ENCODE measurements at regions not wholly inside any gene's neighbourhood (a gene's known extent, or its start where the extent isn't known, plus 50 kb on each side); places are given as distances from the start of the nearest gene placed in this dataset.

GRCh38 chr21:23522751-23523150 lies 2084.5 kb downstream of the MRPL39 start:
- Histone ChIP-seq H3K9me3 (ENCODE audit: control insufficient read depth in 2 of 2, insufficient read depth in 1 of 2, low read length in 1 of 2) (no peaks in the 10 kb centered on the region), H3K27ac (ENCODE audit: low read depth in 1 of 2, low read length in 1 of 2) (no peak overlapping the region), H3K27me3 (ENCODE audit: control insufficient read depth in 2 of 2, insufficient read depth in 1 of 2, low read length in 1 of 2) (no peaks in the 10 kb centered on the region), H3K36me3 (ENCODE audit: control insufficient read depth in 2 of 2, insufficient read depth in 2 of 2, low read length in 1 of 2) (no peaks in the 10 kb centered on the region), H3K4me1 (ENCODE audit: control insufficient read depth in 2 of 2, insufficient read depth in 2 of 2, low read length in 2 of 2) (no peaks in the 10 kb centered on the region), H3K4me3 (ENCODE audit: low read length in 2 of 2) (no peak overlapping the region)
- WGBS = 72% methylated on average over 1 of the region's 1 CpG
- no peak for DNase-seq (ENCODE audit: low read depth in 6 of 9, low spot score in 9 of 9)

GRCh38 chr21:23507501-23507900 lies 2099.8 kb downstream of the MRPL39 start:
- no peak overlapping the region for H3K27ac ChIP-seq (ENCODE audit: low read depth in 1 of 2, low read length in 1 of 2)
- H3K4me3 ChIP-seq (ENCODE audit: low read length in 2 of 2) = no peak overlapping the region
- no peaks in the 10 kb centered on the region for H3K4me1 ChIP-seq (ENCODE audit: control insufficient read depth in 2 of 2, insufficient read depth in 2 of 2, low read length in 2 of 2)
- DNase-seq (ENCODE audit: low read depth in 6 of 9, low spot score in 9 of 9) = no peak
- no peaks in the 10 kb centered on the region for H3K36me3 ChIP-seq (ENCODE audit: control insufficient read depth in 2 of 2, insufficient read depth in 2 of 2, low read length in 1 of 2)
- H3K9me3 ChIP-seq (ENCODE audit: control insufficient read depth in 2 of 2, insufficient read depth in 1 of 2, low read length in 1 of 2) = no peaks in the 10 kb centered on the region
- H3K27me3 ChIP-seq (ENCODE audit: control insufficient read depth in 2 of 2, insufficient read depth in 1 of 2, low read length in 1 of 2) = no peaks in the 10 kb centered on the region
- WGBS = 97% methylated on average over 1 of the region's 1 CpG

- WGBS = 71% methylated on average over 1 of the region's 1 CpG
Observed at GRCh38 chr21:23496729-23497128, 2110.6 kb downstream of the MRPL39 start.

GRCh38 chr21:23488245-23488644 lies 2119.0 kb downstream of the MRPL39 start:
- no peaks in the 10 kb centered on the region for H3K36me3 ChIP-seq (ENCODE audit: control insufficient read depth in 2 of 2, insufficient read depth in 2 of 2, low read length in 1 of 2)
- no peaks in the 10 kb centered on the region for H3K27me3 ChIP-seq (ENCODE audit: control insufficient read depth in 2 of 2, insufficient read depth in 1 of 2, low read length in 1 of 2)
- no peak for DNase-seq (ENCODE audit: low read depth in 6 of 9, low spot score in 9 of 9)
- WGBS = 95% methylated on average over 2 of the region's 2 CpGs
- no peak overlapping the region for H3K4me3 ChIP-seq (ENCODE audit: low read length in 2 of 2)
- H3K4me1 ChIP-seq (ENCODE audit: control insufficient read depth in 2 of 2, insufficient read depth in 2 of 2, low read length in 2 of 2) = no peaks in the 10 kb centered on the region
- no peak overlapping the region for H3K27ac ChIP-seq (ENCODE audit: low read depth in 1 of 2, low read length in 1 of 2)
- no peaks in the 10 kb centered on the region for H3K9me3 ChIP-seq (ENCODE audit: control insufficient read depth in 2 of 2, insufficient read depth in 1 of 2, low read length in 1 of 2)

More at GRCh38 chr21:23496729-23497128, 2110.6 kb downstream of the MRPL39 start:
- Histone ChIP-seq H3K4me3 (ENCODE audit: low read length in 2 of 2) (no peak overlapping the region), H3K27ac (ENCODE audit: low read depth in 1 of 2, low read length in 1 of 2) (no peak overlapping the region), H3K36me3 (ENCODE audit: control insufficient read depth in 2 of 2, insufficient read depth in 2 of 2, low read length in 1 of 2) (no peaks in the 10 kb centered on the region), H3K9me3 (ENCODE audit: control insufficient read depth in 2 of 2, insufficient read depth in 1 of 2, low read length in 1 of 2) (peaks cover 0 to 4% of the 10 kb centered on the region in 2 donors), H3K4me1 (ENCODE audit: control insufficient read depth in 2 of 2, insufficient read depth in 2 of 2, low read length in 2 of 2) (no peaks in the 10 kb centered on the region), H3K27me3 (ENCODE audit: control insufficient read depth in 2 of 2, insufficient read depth in 1 of 2, low read length in 1 of 2) (no peaks in the 10 kb centered on the region)
- no peak for DNase-seq (ENCODE audit: low read depth in 6 of 9, low spot score in 9 of 9)

- Histone ChIP-seq H3K27me3 (ENCODE audit: control insufficient read depth in 2 of 2, insufficient read depth in 1 of 2, low read length in 1 of 2) (no peaks in the 10 kb centered on the region), H3K36me3 (ENCODE audit: control insufficient read depth in 2 of 2, insufficient read depth in 2 of 2, low read length in 1 of 2) (no peaks in the 10 kb centered on the region), H3K9me3 (ENCODE audit: control insufficient read depth in 2 of 2, insufficient read depth in 1 of 2, low read length in 1 of 2) (no peaks in the 10 kb centered on the region), H3K27ac (ENCODE audit: low read depth in 1 of 2, low read length in 1 of 2) (no peak overlapping the region), H3K4me1 (ENCODE audit: control insufficient read depth in 2 of 2, insufficient read depth in 2 of 2, low read length in 2 of 2) (no peaks in the 10 kb centered on the region), H3K4me3 (ENCODE audit: low read length in 2 of 2) (no peak overlapping the region)
- WGBS = 99% methylated on average over 1 of the region's 1 CpG
- no peak for DNase-seq (ENCODE audit: low read depth in 6 of 9, low spot score in 9 of 9)
Observed at GRCh38 chr21:23480591-23481270, 2126.6 kb downstream of the MRPL39 start.

GRCh38 chr21:23478381-23478780 lies 2128.9 kb downstream of the MRPL39 start:
- no peak for DNase-seq (ENCODE audit: low read depth in 6 of 9, low spot score in 9 of 9)
- Histone ChIP-seq H3K27ac (ENCODE audit: low read depth in 1 of 2, low read length in 1 of 2) (no peak overlapping the region), H3K9me3 (ENCODE audit: control insufficient read depth in 2 of 2, insufficient read depth in 1 of 2, low read length in 1 of 2) (no peaks in the 10 kb centered on the region), H3K4me1 (ENCODE audit: control insufficient read depth in 2 of 2, insufficient read depth in 2 of 2, low read length in 2 of 2) (no peaks in the 10 kb centered on the region), H3K36me3 (ENCODE audit: control insufficient read depth in 2 of 2, insufficient read depth in 2 of 2, low read length in 1 of 2) (no peaks in the 10 kb centered on the region), H3K4me3 (ENCODE audit: low read length in 2 of 2) (no peak overlapping the region), H3K27me3 (ENCODE audit: control insufficient read depth in 2 of 2, insufficient read depth in 1 of 2, low read length in 1 of 2) (no peaks in the 10 kb centered on the region)

- WGBS = 94% methylated on average over 7 of the region's 7 CpGs
- no peaks in the 10 kb centered on the region for H3K4me1 ChIP-seq (ENCODE audit: control insufficient read depth in 2 of 2, insufficient read depth in 2 of 2, low read length in 2 of 2)
- no peak overlapping the region for H3K27ac ChIP-seq (ENCODE audit: low read depth in 1 of 2, low read length in 1 of 2)
- no peak overlapping the region for H3K4me3 ChIP-seq (ENCODE audit: low read length in 2 of 2)
- no peak for DNase-seq (ENCODE audit: low read depth in 6 of 9, low spot score in 9 of 9)
- H3K9me3 ChIP-seq (ENCODE audit: control insufficient read depth in 2 of 2, insufficient read depth in 1 of 2, low read length in 1 of 2) = no peaks in the 10 kb centered on the region
- H3K27me3 ChIP-seq (ENCODE audit: control insufficient read depth in 2 of 2, insufficient read depth in 1 of 2, low read length in 1 of 2) = no peaks in the 10 kb centered on the region
- no peaks in the 10 kb centered on the region for H3K36me3 ChIP-seq (ENCODE audit: control insufficient read depth in 2 of 2, insufficient read depth in 2 of 2, low read length in 1 of 2)
Observed at GRCh38 chr21:23475281-23476219, 2131.7 kb downstream of the MRPL39 start.

- no peaks in the 10 kb centered on the region for H3K4me1 ChIP-seq (ENCODE audit: control insufficient read depth in 2 of 2, insufficient read depth in 2 of 2, low read length in 2 of 2)
- no peak overlapping the region for H3K27ac ChIP-seq (ENCODE audit: low read depth in 1 of 2, low read length in 1 of 2)
- H3K4me3 ChIP-seq (ENCODE audit: low read length in 2 of 2) = no peak overlapping the region
- no peaks in the 10 kb centered on the region for H3K27me3 ChIP-seq (ENCODE audit: control insufficient read depth in 2 of 2, insufficient read depth in 1 of 2, low read length in 1 of 2)
- no peaks in the 10 kb centered on the region for H3K36me3 ChIP-seq (ENCODE audit: control insufficient read depth in 2 of 2, insufficient read depth in 2 of 2, low read length in 1 of 2)
- H3K9me3 ChIP-seq (ENCODE audit: control insufficient read depth in 2 of 2, insufficient read depth in 1 of 2, low read length in 1 of 2) = no peaks in the 10 kb centered on the region
- DNase-seq (ENCODE audit: low read depth in 6 of 9, low spot score in 9 of 9) = no peak
Observed at GRCh38 chr21:23471877-23472276, 2135.4 kb downstream of the MRPL39 start.

GRCh38 chr21:23463365-23463764 lies 2143.9 kb downstream of the MRPL39 start:
- H3K4me1 ChIP-seq (ENCODE audit: control insufficient read depth in 2 of 2, insufficient read depth in 2 of 2, low read length in 2 of 2) = no peaks in the 10 kb centered on the region
- 48% methylated on average over 1 of the region's 1 CpG for WGBS
- H3K36me3 ChIP-seq (ENCODE audit: control insufficient read depth in 2 of 2, insufficient read depth in 2 of 2, low read length in 1 of 2) = no peaks in the 10 kb centered on the region
- H3K27ac ChIP-seq (ENCODE audit: low read depth in 1 of 2, low read length in 1 of 2) = no peak overlapping the region
- H3K27me3 ChIP-seq (ENCODE audit: control insufficient read depth in 2 of 2, insufficient read depth in 1 of 2, low read length in 1 of 2) = no peaks in the 10 kb centered on the region
- no peaks in the 10 kb centered on the region for H3K9me3 ChIP-seq (ENCODE audit: control insufficient read depth in 2 of 2, insufficient read depth in 1 of 2, low read length in 1 of 2)
- no peak overlapping the region for H3K4me3 ChIP-seq (ENCODE audit: low read length in 2 of 2)
- DNase-seq (ENCODE audit: low read depth in 6 of 9, low spot score in 9 of 9) = no peak
